Epithelial cell of proximal tubule (primary cell): ENCODE measurements at regions not wholly inside any gene's neighbourhood (a gene's known extent, or its start where the extent isn't known, plus 50 kb on each side); places are given as distances from the start of the nearest gene placed in this dataset.

Source experiments
- DNase-seq: peaks from one replicate; pipeline ENCODE4 v3.0.0-alpha.2; 2011; ENCODE audit warnings: low read depth
- H3K4me3 ChIP-seq: 2 replicates; pipeline ENCODE4 v1.5.1; 2011; ENCODE audit warnings: low read depth, mild to moderate bottlenecking, low read length
- CTCF ChIP-seq: conservative IDR thresholded peaks from 2 replicates; pipeline ENCODE4 v1.5.1; 2012; ENCODE audit warnings: low read depth, mild to moderate bottlenecking, low read length

GRCh38 chr22:47391169-47392053 is 629.0 kb downstream of the TBC1D22A start:
- no peak for DNase-seq
- no peak for TF ChIP-seq CTCF
- no peak overlapping the region for H3K4me3 ChIP-seq

DNA sequence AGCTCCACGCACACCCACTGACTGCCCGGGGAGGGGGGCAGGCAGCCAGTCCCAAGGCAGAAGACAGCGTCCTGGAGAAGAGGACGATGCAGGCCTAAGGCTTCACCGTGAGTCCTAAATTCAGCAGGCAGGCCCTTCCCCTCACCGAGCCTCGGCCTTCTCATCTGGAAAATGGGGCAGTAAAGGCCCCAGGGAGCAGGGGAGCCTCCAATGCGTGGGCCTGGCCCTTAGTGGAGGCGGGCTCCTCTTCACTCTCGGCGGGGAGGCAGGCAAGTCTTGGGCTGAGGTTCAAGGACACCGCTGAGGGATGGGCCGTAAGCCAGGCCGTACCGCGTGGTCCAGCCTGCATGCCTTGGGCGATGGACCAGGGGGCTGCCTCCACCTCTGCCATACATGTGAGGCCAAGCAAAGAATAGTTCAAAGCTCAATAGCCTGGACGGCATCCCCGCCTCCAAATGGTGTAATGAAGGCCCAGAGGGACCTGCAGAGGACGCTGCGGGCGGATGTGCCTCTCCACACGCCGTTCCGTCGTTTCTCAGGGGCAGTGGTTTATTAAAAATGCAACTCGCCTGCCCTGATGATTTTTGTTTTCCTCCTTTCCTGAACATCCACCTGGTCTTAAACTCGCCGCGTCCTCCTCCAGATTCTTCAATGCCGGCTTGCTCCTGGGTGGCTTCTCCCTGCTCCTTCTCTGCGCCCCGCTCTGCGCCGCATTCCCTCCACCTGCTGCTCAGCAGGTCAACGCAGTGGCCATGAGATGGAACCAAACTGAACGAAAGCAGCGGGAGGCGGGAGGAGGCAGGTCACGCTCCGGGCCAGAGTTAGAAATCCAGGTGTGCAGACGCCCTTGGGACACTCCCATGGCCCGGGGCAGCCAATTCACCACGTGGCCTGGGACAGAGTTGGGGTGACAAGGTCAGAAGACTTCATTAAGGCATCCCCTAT is 627.8 kb downstream of the TBC1D22A start:
- DNase-seq = no peak
- no peak for TF ChIP-seq CTCF
- no peak overlapping the region for H3K4me3 ChIP-seq

DNA sequence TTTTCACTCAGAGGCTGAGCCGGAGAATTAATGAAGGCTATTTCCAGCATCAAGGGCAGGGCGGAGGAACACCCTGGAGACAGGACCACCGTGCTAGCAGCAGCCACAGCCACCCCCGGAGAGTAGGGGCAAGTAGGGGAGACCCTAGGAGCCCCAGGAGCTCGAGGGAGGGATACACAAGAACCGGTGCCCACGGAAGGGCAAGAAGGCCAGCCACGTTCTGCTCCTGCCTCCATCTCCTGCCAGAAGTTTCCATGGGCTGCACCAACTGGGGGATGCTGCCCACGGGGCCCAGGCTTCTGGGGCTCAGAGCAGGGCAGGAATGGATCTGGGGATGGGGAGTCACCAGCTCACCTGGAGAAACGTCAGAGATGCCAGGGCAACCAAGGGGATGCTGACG is 626.8 kb downstream of the TBC1D22A start:
- H3K4me3 ChIP-seq = no peak overlapping the region
- TF ChIP-seq CTCF = no peak
- no peak for DNase-seq

DNA sequence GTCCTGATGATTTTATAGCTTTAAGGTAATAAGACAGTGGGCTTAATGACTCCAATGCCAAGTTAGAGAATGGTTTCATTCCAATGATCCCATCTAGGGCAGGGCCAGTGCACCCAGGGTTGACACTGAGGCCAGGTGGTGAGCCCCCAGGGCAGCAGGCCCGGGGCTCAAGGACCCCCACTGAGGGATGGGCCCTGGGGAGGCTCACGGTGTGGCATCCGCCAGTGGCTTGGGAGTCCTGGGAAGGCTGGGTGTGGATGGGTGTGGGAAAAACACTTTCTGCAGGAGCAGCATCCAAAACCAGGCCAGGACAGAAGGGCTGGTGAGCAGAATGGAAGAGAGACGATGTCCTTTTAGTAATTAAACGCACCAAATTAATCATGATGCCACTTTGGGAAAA is 626.3 kb downstream of the TBC1D22A start:
- no peak for TF ChIP-seq CTCF
- no peak for DNase-seq
- H3K4me3 ChIP-seq = no peak overlapping the region

DNA sequence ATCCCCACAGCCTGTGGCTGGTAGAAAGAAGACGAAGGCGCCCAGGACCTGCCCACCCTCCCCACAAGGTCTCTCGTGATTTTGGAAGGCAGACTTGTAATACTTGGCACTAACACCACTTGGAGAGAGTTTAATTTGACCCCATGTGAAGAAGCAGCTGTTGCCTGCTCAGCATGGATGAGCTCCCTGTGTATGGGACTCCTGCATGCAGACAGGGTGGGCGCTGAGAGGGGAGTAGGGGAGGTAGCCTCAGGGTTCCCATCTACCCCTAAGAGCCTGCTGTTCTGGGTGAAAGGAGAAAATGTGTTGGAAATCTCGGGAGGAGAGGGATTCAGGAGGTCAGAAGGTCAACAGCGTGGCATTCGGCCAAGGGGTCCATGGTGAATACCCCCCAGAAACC is 625.9 kb downstream of the TBC1D22A start:
- TF ChIP-seq CTCF = no peak
- DNase-seq = no peak

DNA sequence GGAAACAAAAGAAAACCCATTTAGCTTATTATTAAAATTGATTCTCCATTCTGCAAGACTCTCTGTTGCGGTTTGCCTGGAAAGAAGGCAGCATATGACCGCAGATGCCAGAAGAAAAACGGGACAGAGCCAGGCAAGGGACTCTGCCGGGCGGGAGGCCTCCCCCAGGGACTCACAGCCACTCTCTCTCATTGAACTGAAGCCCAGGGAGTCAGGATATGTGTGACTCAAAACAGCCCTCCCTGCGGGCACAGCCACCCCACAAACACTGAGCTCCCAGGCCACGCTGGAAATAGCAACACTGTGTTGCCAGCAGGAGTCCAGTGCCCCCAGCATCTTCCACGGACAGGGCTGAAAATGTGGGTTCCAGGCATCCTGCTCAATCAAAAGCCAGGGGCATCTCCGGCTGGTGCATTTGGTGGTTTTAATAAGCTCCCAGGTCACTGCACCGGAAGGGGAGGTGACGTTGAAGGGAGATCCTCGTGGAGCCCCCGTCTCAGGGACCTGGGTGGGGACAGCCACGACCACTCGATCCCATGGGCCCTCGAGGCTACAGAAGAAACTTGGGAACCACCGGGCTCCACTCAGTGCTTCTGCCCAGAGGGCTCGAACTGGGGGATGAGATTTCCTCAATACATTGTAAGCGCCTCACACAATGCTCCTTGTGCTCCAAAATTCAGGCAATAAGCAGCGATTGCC is 624.5 kb downstream of the TBC1D22A start:
- H3K4me3 ChIP-seq = no peak overlapping the region
- DNase-seq = no peak
- TF ChIP-seq CTCF = no peak

More for the DNA sequence above, 625.9 kb downstream of the TBC1D22A start:
- no peak overlapping the region for H3K4me3 ChIP-seq
